ENCODE measurements at regions not wholly inside any gene's neighbourhood (a gene's known extent, or its start where the extent isn't known, plus 50 kb on each side); places are given as distances from the start of the nearest gene placed in this dataset.

DNA sequence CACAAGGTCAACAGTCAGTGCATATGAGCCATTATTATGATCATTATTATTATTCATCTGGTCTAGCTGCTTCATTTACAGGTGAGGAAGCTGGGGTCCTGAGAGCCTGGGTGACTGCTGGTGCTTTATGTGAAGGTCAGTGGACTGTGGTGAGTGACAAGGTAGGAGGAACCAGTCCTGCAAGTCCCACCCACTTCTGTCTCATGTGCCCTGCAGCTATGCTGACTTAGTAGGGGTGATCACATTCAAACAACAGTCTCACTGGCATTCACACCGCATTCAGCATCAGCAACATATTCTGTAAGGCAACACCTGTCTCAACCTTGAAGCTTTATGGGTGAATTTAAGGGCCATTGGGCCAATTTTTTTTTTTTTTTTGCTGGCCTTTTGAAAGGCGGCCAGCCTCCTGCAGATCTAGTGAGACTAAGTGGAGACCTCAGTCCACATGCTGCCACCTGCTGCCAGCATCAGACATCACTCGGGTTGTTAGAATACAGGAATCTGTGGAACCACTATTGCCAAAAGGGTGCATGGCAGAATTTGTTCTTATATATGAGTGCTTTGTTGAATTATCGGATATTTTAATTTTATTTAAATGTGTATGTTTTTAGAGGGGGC lies 59.9 kb upstream of the CACNA1E start:
- TF ChIP-seq CTCF (IDR thresholded peaks at IDR 0.05; ENCODE audit: insufficient read depth, low read length, severe bottlenecking): peak; percentile 48
- Histone ChIP-seq H3K36me3 (ENCODE audit: control insufficient read depth, insufficient read depth, low read length) (no peaks in the 10 kb centered on the region), H3K27me3 (ENCODE audit: control insufficient read depth, insufficient read depth, low read length) (no peaks in the 10 kb centered on the region), H3K4me3 (ENCODE audit: low read depth, low read length) (no peak overlapping the region)
- FAIRE-seq (no peak), DNase-seq (ENCODE audit: low read depth) (peak; percentile 77)

- no peaks in the 10 kb centered on the region for H3K27me3 ChIP-seq (ENCODE audit: control insufficient read depth, insufficient read depth, low read length)
- TF ChIP-seq CTCF (IDR thresholded peaks at IDR 0.05; ENCODE audit: insufficient read depth, low read length, severe bottlenecking): peak; percentile 87
- DNase-seq (ENCODE audit: low read depth) (peak; percentile 51), FAIRE-seq (no peak)
- no peaks in the 10 kb centered on the region for H3K36me3 ChIP-seq (ENCODE audit: control insufficient read depth, insufficient read depth, low read length)
- no peak overlapping the region for H3K4me3 ChIP-seq (ENCODE audit: low read depth, low read length)
Observed at GRCh38 chr1:181424786-181425403, 58.4 kb upstream of the CACNA1E start.

GRCh38 chr1:181425566-181425965 lies 57.8 kb upstream of the CACNA1E start:
- DNase-seq (ENCODE audit: low read depth): no peak
- no peaks in the 10 kb centered on the region for H3K36me3 ChIP-seq (ENCODE audit: control insufficient read depth, insufficient read depth, low read length)
- H3K27me3 ChIP-seq (ENCODE audit: control insufficient read depth, insufficient read depth, low read length): peaks cover 2% of the 10 kb centered on the region
- no peak for TF ChIP-seq CTCF (IDR thresholded peaks at IDR 0.05; ENCODE audit: insufficient read depth, low read length, severe bottlenecking)
- H3K4me3 ChIP-seq (ENCODE audit: low read depth, low read length): no peak overlapping the region
- no peak for FAIRE-seq

GRCh38 chr1:181429462-181429861 lies 53.9 kb upstream of the CACNA1E start:
- H3K36me3 ChIP-seq (ENCODE audit: control insufficient read depth, insufficient read depth, low read length): no peaks in the 10 kb centered on the region
- FAIRE-seq (no peak), DNase-seq (ENCODE audit: low read depth) (no peak)
- H3K4me3 ChIP-seq (ENCODE audit: low read depth, low read length): no peak overlapping the region
- peaks cover 3% of the 10 kb centered on the region for H3K27me3 ChIP-seq (ENCODE audit: control insufficient read depth, insufficient read depth, low read length)
- TF ChIP-seq CTCF (IDR thresholded peaks at IDR 0.05; ENCODE audit: insufficient read depth, low read length, severe bottlenecking): no peak

DNA sequence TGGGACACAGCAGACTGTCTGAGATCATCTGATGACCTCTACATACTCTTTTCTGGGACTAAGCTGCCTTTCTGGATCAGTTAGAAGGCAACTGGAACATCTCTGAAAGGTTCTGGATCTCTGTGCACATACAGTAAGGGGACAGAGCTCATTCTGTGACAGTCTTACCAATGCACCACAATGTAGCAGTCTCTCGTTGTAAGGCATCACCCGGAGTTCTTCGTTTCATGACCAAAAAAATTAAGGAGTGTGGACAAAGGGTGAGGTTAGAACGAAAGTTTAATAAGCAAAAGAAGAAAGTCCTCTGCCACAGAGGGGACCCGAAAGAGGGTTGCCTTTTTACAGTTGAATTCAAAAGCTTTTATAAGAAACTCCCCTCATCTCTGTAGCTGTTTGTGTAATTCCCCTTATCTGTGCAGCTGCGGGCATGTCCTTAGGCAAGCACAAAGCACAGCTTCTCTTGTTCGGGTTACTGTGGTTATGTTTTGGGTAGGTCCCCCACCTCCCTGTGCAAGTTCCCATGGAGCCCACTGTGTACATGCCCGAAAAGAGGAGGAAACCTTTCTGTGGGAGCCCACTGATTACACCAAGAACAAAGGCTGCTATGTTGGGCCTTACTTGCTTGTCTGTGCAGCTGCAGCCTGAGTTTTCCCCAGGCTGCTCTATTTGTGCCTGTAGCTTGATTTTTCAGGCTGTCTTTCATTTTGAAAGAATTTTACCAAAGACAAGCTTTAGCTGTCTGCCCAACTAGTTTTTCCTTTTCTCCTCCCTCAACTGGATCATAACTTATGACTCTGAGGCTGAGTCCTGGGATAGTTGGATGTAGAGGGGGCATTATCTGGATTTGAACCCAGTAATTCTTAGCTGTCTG lies 53.1 kb upstream of the CACNA1E start:
- DNase-seq (ENCODE audit: low read depth): no peak

More for the DNA sequence above, 53.1 kb upstream of the CACNA1E start:
- no peak for FAIRE-seq
- TF ChIP-seq CTCF (IDR thresholded peaks at IDR 0.05; ENCODE audit: insufficient read depth, low read length, severe bottlenecking): no peak
- Histone ChIP-seq H3K36me3 (ENCODE audit: control insufficient read depth, insufficient read depth, low read length) (no peaks in the 10 kb centered on the region), H3K27me3 (ENCODE audit: control insufficient read depth, insufficient read depth, low read length) (peaks cover 3% of the 10 kb centered on the region), H3K4me3 (ENCODE audit: low read depth, low read length) (no peak overlapping the region)

All from bronchial epithelial cell (primary cell).